ENCODE measurements at regions not wholly inside any gene's neighbourhood (a gene's known extent, or its start where the extent isn't known, plus 50 kb on each side); places are given as distances from the start of the nearest gene placed in this dataset.

DNA sequence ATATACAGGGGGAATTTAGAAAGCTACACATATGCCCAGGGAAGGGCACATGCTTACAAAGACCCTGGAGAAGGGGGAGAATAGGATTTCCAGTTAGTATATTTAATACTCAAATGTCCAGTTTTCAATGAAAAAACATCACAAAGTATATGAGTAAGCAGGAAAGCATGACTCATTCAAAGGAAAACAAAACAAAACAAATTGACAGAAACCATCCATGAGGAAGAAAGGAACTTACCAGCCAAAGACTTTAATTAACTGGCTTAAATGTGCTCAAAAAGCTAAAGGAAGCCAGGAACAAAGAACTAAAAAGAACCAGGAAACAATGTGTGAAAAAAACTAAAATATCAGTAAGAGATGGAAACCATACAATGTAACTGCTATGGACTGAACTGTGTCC, 716.2 kb upstream of the ARGLU1 start:
- TF ChIP-seq MYC (IDR thresholded peaks at IDR 0.05; ENCODE audit: low read depth, low read length) (no peak), POLR2A (IDR thresholded peaks at IDR 0.05; ENCODE audit: low read depth, low read length) (no peak)
- TF ChIP-seq, protein P1, sequence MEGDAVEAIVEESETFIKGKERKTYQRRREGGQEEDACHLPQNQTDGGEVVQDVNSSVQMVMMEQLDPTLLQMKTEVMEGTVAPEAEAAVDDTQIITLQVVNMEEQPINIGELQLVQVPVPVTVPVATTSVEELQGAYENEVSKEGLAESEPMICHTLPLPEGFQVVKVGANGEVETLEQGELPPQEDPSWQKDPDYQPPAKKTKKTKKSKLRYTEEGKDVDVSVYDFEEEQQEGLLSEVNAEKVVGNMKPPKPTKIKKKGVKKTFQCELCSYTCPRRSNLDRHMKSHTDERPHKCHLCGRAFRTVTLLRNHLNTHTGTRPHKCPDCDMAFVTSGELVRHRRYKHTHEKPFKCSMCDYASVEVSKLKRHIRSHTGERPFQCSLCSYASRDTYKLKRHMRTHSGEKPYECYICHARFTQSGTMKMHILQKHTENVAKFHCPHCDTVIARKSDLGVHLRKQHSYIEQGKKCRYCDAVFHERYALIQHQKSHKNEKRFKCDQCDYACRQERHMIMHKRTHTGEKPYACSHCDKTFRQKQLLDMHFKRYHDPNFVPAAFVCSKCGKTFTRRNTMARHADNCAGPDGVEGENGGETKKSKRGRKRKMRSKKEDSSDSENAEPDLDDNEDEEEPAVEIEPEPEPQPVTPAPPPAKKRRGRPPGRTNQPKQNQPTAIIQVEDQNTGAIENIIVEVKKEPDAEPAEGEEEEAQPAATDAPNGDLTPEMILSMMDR (IDR thresholded peaks at IDR 0.05; ENCODE audit: extremely low read depth in 1 of 2, insufficient read depth in 1 of 2, low read depth in 1 of 2, low read length in 2 of 2): no peak
